H9 (cell line): ENCODE measurements at regions not wholly inside any gene's neighbourhood (a gene's known extent, or its start where the extent isn't known, plus 50 kb on each side); places are given as distances from the start of the nearest gene placed in this dataset.

ENCODE experiments used
- DNase-seq: peaks from one replicate; pipeline ENCODE4 v3.0.0-alpha.2; 2017
- H2AFZ ChIP-seq: one replicate; pipeline ENCODE4 v1.6.1; 2013; ENCODE audit warnings: mild to moderate bottlenecking, low read length, control low read depth, moderate library complexity
- H2AK5ac ChIP-seq: 2 replicates; pipeline ENCODE4 v1.6.1; 2013; ENCODE audit warnings: low read length, control low read depth, mixed read lengths; ENCODE audit not compliant: insufficient read length
- H2BK120ac ChIP-seq: one replicate; pipeline ENCODE4 v1.6.1; 2013; ENCODE audit warnings: low read depth, mild to moderate bottlenecking, low read length, control low read depth, inconsistent platforms; ENCODE audit not compliant: poor library complexity, severe bottlenecking
- H2BK12ac ChIP-seq: 2 replicates; pipeline ENCODE4 v1.6.1; 2013; ENCODE audit warnings: low read length, control low read depth, mixed read lengths, low read depth; ENCODE audit not compliant: insufficient read length
- H2BK15ac ChIP-seq: 2 replicates; pipeline ENCODE4 v1.6.1; 2013; ENCODE audit warnings: low read depth, low read length, control low read depth
- H2BK20ac ChIP-seq: one replicate; pipeline ENCODE4 v1.6.1; 2013; ENCODE audit warnings: low read depth, mild to moderate bottlenecking, low read length, control low read depth, inconsistent platforms; ENCODE audit not compliant: poor library complexity, severe bottlenecking
- H2BK5ac ChIP-seq: 2 replicates; pipeline ENCODE4 v1.6.1; 2013; ENCODE audit warnings: low read length, control low read depth, mixed read lengths; ENCODE audit not compliant: insufficient read length
- H3K14ac ChIP-seq: 2 replicates; pipeline ENCODE4 v1.6.1; 2013; ENCODE audit warnings: low read length, control low read depth; ENCODE audit not compliant: insufficient read depth
- H3K18ac ChIP-seq: 2 replicates; pipeline ENCODE4 v1.6.1; 2013; ENCODE audit warnings: low read depth, mild to moderate bottlenecking, mixed read lengths, low read length, control low read depth; ENCODE audit not compliant: insufficient read length
- H3K23ac ChIP-seq: 2 replicates; pipeline ENCODE4 v1.6.1; 2013; ENCODE audit warnings: low read length, control low read depth, mixed read lengths, low read depth; ENCODE audit not compliant: insufficient read length
- H3K23me2 ChIP-seq: 2 replicates; pipeline ENCODE4 v1.6.1; 2013; ENCODE audit warnings: low read depth, mild to moderate bottlenecking, mixed read lengths, low read length, control low read depth; ENCODE audit not compliant: insufficient read length, poor library complexity, severe bottlenecking
- H3K27ac ChIP-seq: 2 replicates; pipeline ENCODE4 v1.5.1; 2013; ENCODE audit warnings: low read length, control low read depth, mixed read lengths, low read depth; ENCODE audit not compliant: insufficient read length
- H3K27me3 ChIP-seq: 2 replicates; pipeline ENCODE4 v1.6.1; 2013; ENCODE audit warnings: low read length, control low read depth, inconsistent platforms; ENCODE audit not compliant: insufficient read depth
- H3K4ac ChIP-seq: 2 replicates; pipeline ENCODE4 v1.6.1; 2013; ENCODE audit warnings: low read depth, mild to moderate bottlenecking, control low read depth, inconsistent platforms, low read length, moderate library complexity
- H3K4me1 ChIP-seq: 2 replicates; pipeline ENCODE4 v1.6.1; 2013; ENCODE audit warnings: low read length, control low read depth, inconsistent platforms; ENCODE audit not compliant: insufficient read depth
- H3K4me2 ChIP-seq: 2 replicates; pipeline ENCODE4 v1.6.1; 2013; ENCODE audit warnings: low read length, control low read depth, mixed read lengths; ENCODE audit not compliant: insufficient read length, insufficient read depth
- H3K56ac ChIP-seq: 2 replicates; pipeline ENCODE4 v1.6.1; 2013; ENCODE audit warnings: low read depth, mild to moderate bottlenecking, mixed read lengths, low read length, control low read depth; ENCODE audit not compliant: insufficient read length
- H3K79me1 ChIP-seq: 2 replicates; pipeline ENCODE4 v1.6.1; 2013; ENCODE audit warnings: low read depth, mild to moderate bottlenecking, moderate library complexity, low read length, control low read depth, inconsistent platforms; ENCODE audit not compliant: insufficient read depth, poor library complexity, severe bottlenecking
- H3K79me2 ChIP-seq: 2 replicates; pipeline ENCODE4 v1.6.1; 2013; ENCODE audit warnings: low read length, control low read depth, inconsistent platforms; ENCODE audit not compliant: insufficient read depth
- H3K9ac ChIP-seq: 2 replicates; pipeline ENCODE4 v1.6.1; 2013; ENCODE audit warnings: low read length, control low read depth, mixed read lengths; ENCODE audit not compliant: insufficient read length; ENCODE audit errors: extremely low read depth
- H3K9me3 ChIP-seq: one replicate; pipeline ENCODE4 v1.6.1; 2013; ENCODE audit warnings: low read depth, low read length, inconsistent platforms; ENCODE audit not compliant: control insufficient read depth
- H3T11ph ChIP-seq: one replicate; pipeline ENCODE4 v1.6.1; 2013; ENCODE audit warnings: mild to moderate bottlenecking, low read length, control low read depth, inconsistent platforms
- H4K20me1 ChIP-seq: one replicate; pipeline ENCODE4 v1.6.1; 2013; ENCODE audit not compliant: control insufficient read depth, insufficient read length, insufficient read depth
- H4K5ac ChIP-seq: 2 replicates; pipeline ENCODE4 v1.6.1; 2013; ENCODE audit warnings: low read depth, mild to moderate bottlenecking, mixed read lengths, low read length, control low read depth; ENCODE audit not compliant: insufficient read length
- H4K8ac ChIP-seq: replicated peaks from 2 replicates; pipeline ENCODE4 v1.6.1; 2013; ENCODE audit warnings: low read length, control low read depth, mixed read lengths, low read depth; ENCODE audit not compliant: insufficient read length
- H4K91ac ChIP-seq: 2 replicates; pipeline ENCODE4 v1.6.1; 2013; ENCODE audit warnings: low read depth, mild to moderate bottlenecking, moderate library complexity, mixed read lengths, low read length, control low read depth; ENCODE audit not compliant: insufficient read length
- H3K27ac Mint-ChIP-seq, 3 experiments: 2 replicates in 2 of 3; 3 replicates in 1 of 3; pipeline ENCODE4 v1.8.0; 2020 to 2021; ENCODE audit warnings: mixed read lengths in 3 of 3, mild to moderate bottlenecking in 1 of 3, moderate library complexity in 1 of 3
- H3K27me3 Mint-ChIP-seq: 2 replicates; pipeline ENCODE4 v1.8.0; 2021; ENCODE audit warnings: low read depth, mild to moderate bottlenecking, moderate library complexity, mixed read lengths
- H3K36me3 Mint-ChIP-seq, 3 experiments: 2 replicates in 2 of 3; 3 replicates in 1 of 3; pipeline ENCODE4 v1.8.0; 2020 to 2021; ENCODE audit warnings: low read depth in 3 of 3, mixed read lengths in 3 of 3; ENCODE audit not compliant: insufficient read depth in 1 of 3
- H3K4me1 Mint-ChIP-seq, 2 experiments: 2 replicates each; pipeline ENCODE4 v1.8.0; 2020; ENCODE audit warnings: mixed read lengths in 2 of 2
- H3K4me3 Mint-ChIP-seq, 2 experiments: 2 replicates in 1 of 2; 3 replicates in 1 of 2; pipeline ENCODE4 v1.8.0; 2020 to 2021; ENCODE audit warnings: mild to moderate bottlenecking in 2 of 2, mixed read lengths in 2 of 2, moderate library complexity in 1 of 2
- H3K9me3 Mint-ChIP-seq, 2 experiments: 2 replicates in 1 of 2; 3 replicates in 1 of 2; pipeline ENCODE4 v1.8.0; 2020; ENCODE audit warnings: mild to moderate bottlenecking in 2 of 2, mixed read lengths in 2 of 2, moderate library complexity in 1 of 2
- CTCF ChIP-seq: fragments of 200-600 bp; sonication (generic); conservative IDR thresholded peaks from 3 replicates; pipeline ENCODE4 v1.8.0; 2021; ENCODE audit warnings: antibody characterized with exemption, mild to moderate bottlenecking
- WGBS: extraction: QIAGEN DNeasy Blood & Tissue Kit; methylation state at CpG from one replicate; pipeline ENCODE4 v1.1.7; 2013; ENCODE audit warnings: missing lambda C conversion rate, low lambda C conversion rate, mixed read lengths; ENCODE audit not compliant: insufficient read length; ENCODE audit errors: extremely low coverage; 5-methylcytosine and 5-hydroxymethylcytosine counted together

- H3K9me3 ChIP-seq: no peaks in the 10 kb centered on the region
- Mint-ChIP-seq H3K9me3 (peaks cover 5 to 7% of the 10 kb centered on the region in 2 experiments; a peak in 4 of 5 replicates), H3K4me1 (peaks cover 0 to 11% of the 10 kb centered on the region in 2 experiments), H3K36me3 (peaks cover 4 to 8% (median 4%) of the 10 kb centered on the region in 3 experiments; a peak in 5 of 7 replicates), H3K27ac (no peak overlapping the region), H3K27me3 (no peaks in the 10 kb centered on the region), H3K4me3 (no peak overlapping the region)
- no peak for DNase-seq
- H2BK5ac ChIP-seq: no peak overlapping the region
- no peak overlapping the region for H3T11ph ChIP-seq
- H4K20me1 ChIP-seq: no peaks in the 10 kb centered on the region
- H4K91ac ChIP-seq: no peak overlapping the region
- H3K27ac ChIP-seq: no peak overlapping the region
- no peak overlapping the region for H3K4me2 ChIP-seq
- H3K27me3 ChIP-seq: no peaks in the 10 kb centered on the region
- H3K18ac ChIP-seq: no peak overlapping the region
- no peaks in the 10 kb centered on the region for H3K79me1 ChIP-seq
- H3K4ac ChIP-seq: no peak overlapping the region
- no peak overlapping the region for H3K14ac ChIP-seq
- H3K79me2 ChIP-seq: no peaks in the 10 kb centered on the region
- no peak overlapping the region for H3K9ac ChIP-seq
- no peak for TF ChIP-seq CTCF
- no peak overlapping the region for H4K5ac ChIP-seq
- H2BK12ac ChIP-seq: no peak overlapping the region
- H4K8ac ChIP-seq: no peak overlapping the region
- no peaks in the 10 kb centered on the region for H3K23me2 ChIP-seq
- WGBS: no CpG with 5 or more reads among the region's 1 CpG
- H2BK15ac ChIP-seq: no peak overlapping the region
- no peak overlapping the region for H2AFZ ChIP-seq
- H2BK20ac ChIP-seq: no peak overlapping the region
- no peaks in the 10 kb centered on the region for H3K4me1 ChIP-seq
- H2AK5ac ChIP-seq: no peak overlapping the region
- no peak overlapping the region for H2BK120ac ChIP-seq
- H3K56ac ChIP-seq: no peak overlapping the region
- H3K23ac ChIP-seq: no peak overlapping the region
Measured at GRCh38 chr21:17197996-17198395, 314.8 kb upstream of the CXADR start.
